ENCODE measurements at regions not wholly inside any gene's neighbourhood (a gene's known extent, or its start where the extent isn't known, plus 50 kb on each side); places are given as distances from the start of the nearest gene placed in this dataset.

- Mint-ChIP-seq H3K9me3 (peaks cover 7% of the 10 kb centered on the region), H3K4me3 (no peak overlapping the region), H3K36me3 (ENCODE audit: low read depth) (no peaks in the 10 kb centered on the region), H3K27ac (no peak overlapping the region), H3K27me3 (no peaks in the 10 kb centered on the region), H3K4me1 (no peaks in the 10 kb centered on the region)
- intact Hi-C loops (cut with micrococcal nuclease): no loop called here
- ChIA-PET CTCF (no interaction called here), POLR2A (no interaction called here)
- no peak for DNase-seq
- no peak for TF ChIP-seq CTCF (IDR thresholded peaks at IDR 0.05)
- ATAC-seq (ENCODE audit: low read depth): no peak
Observed at GRCh38 chr7:90022213-90022612, 132.1 kb upstream of the STEAP1 start.

DNA sequence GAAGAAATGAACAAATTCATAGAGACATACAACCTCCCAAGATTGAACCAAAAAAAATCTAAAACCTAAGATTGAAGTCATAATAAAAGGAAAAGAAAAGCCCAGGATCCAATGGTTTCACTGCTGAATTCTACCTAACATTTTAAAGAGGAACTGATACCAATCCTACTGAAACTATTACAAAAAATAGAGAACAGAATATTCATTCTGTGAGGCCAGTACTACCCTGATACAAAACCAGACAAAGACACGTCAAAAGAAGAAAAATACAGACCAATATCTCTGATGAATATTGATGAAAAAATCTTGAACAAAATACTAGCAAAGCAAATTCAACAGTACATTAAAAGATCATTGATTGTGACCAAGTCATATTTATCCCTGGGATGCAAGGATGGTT, 128.5 kb upstream of the STEAP1 start:
- H3K4me3 Mint-ChIP-seq: no peak overlapping the region
- POLR2A ChIA-PET: no interaction called here
- H3K9me3 Mint-ChIP-seq: peaks cover 15% of the 10 kb centered on the region
- no peak overlapping the region for H3K27ac Mint-ChIP-seq
- CTCF ChIA-PET: no interaction called here
- no peak for TF ChIP-seq CTCF (IDR thresholded peaks at IDR 0.05)
- H3K27me3 Mint-ChIP-seq: no peaks in the 10 kb centered on the region
- no peaks in the 10 kb centered on the region for H3K36me3 Mint-ChIP-seq (ENCODE audit: low read depth)
- intact Hi-C loops (cut with micrococcal nuclease): no loop called here
- H3K4me1 Mint-ChIP-seq: no peaks in the 10 kb centered on the region
- ATAC-seq (ENCODE audit: low read depth): no peak
- no peak for DNase-seq

DNA sequence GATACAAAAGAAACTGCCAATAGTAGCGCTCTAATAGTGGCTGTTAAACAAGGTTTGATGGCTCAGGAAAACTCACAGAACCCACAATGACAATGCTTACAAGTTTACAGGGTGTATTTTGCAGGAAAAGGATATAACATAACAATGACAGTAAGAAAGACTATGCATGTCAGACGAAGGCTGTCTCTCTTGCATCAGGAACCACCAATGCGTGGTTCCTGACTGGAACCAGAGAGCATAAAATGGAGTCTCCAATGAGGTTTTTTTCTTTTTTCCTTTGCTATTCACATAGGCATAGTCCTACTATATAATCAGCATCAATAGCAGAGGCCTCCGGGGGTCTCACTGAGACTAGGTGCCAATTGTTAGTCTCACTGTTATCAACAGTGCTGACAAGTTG, 120.4 kb upstream of the STEAP1 start:
- DNase-seq: no peak
- POLR2A ChIA-PET: no interaction called here
- Mint-ChIP-seq H3K27ac (no peak overlapping the region), H3K36me3 (ENCODE audit: low read depth) (no peaks in the 10 kb centered on the region), H3K4me1 (no peaks in the 10 kb centered on the region), H3K9me3 (peaks cover 4% of the 10 kb centered on the region), H3K4me3 (no peak overlapping the region), H3K27me3 (no peaks in the 10 kb centered on the region)
- intact Hi-C loops (cut with micrococcal nuclease): no loop called here
- CTCF ChIA-PET: no interaction called here
- no peak for TF ChIP-seq CTCF (IDR thresholded peaks at IDR 0.05)
- ATAC-seq (ENCODE audit: low read depth): no peak

GRCh38 chr7:90053094-90053493, 101.2 kb upstream of the STEAP1 start:
- ATAC-seq (ENCODE audit: low read depth) (no peak), DNase-seq (no peak)
- Mint-ChIP-seq H3K9me3 (peaks cover 8% of the 10 kb centered on the region), H3K4me3 (no peak overlapping the region), H3K36me3 (ENCODE audit: low read depth) (no peaks in the 10 kb centered on the region), H3K27me3 (no peaks in the 10 kb centered on the region), H3K27ac (no peak overlapping the region), H3K4me1 (no peaks in the 10 kb centered on the region)
- POLR2A ChIA-PET: no interaction called here
- intact Hi-C loops (cut with micrococcal nuclease): no loop called here
- no peak for TF ChIP-seq CTCF (IDR thresholded peaks at IDR 0.05)
- CTCF ChIA-PET: no interaction called here

- Mint-ChIP-seq H3K27ac (no peak overlapping the region), H3K27me3 (no peaks in the 10 kb centered on the region), H3K4me1 (no peaks in the 10 kb centered on the region), H3K9me3 (no peaks in the 10 kb centered on the region), H3K36me3 (ENCODE audit: low read depth) (no peaks in the 10 kb centered on the region), H3K4me3 (no peak overlapping the region)
- DNase-seq: no peak
- POLR2A ChIA-PET: no interaction called here
- no peak for TF ChIP-seq CTCF (IDR thresholded peaks at IDR 0.05)
- CTCF ChIA-PET: no interaction called here
- intact Hi-C loops (cut with micrococcal nuclease): no loop called here
- no peak for ATAC-seq (ENCODE audit: low read depth)
Observed at GRCh38 chr7:90061077-90061476, 93.2 kb upstream of the STEAP1 start.
